ENCODE measurements at regions not wholly inside any gene's neighbourhood (a gene's known extent, or its start where the extent isn't known, plus 50 kb on each side); places are given as distances from the start of the nearest gene placed in this dataset.

DNA sequence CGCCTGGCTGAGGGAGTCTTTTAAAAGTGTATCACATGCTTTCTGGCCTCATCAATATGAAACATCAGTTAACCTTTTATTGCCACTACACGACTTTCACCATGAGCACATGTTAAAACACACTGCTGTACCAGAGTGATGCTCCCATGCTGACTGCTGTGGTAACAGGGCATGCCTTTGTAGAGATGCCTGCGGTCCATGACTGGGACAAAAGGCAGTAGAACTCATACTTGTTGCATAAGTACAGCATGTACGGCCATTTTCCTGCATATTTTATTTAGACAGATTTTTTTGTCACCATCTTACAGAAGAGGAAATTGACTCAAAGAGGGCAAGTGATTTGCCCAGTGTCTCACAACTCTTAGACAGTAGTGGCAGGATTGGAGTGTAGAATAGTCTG, 105.7 kb upstream of the ADAMTSL1 start:
- H3K36me3 ChIP-seq (ENCODE audit: control insufficient read depth, insufficient read depth, low read length): no peaks in the 10 kb centered on the region
- H3K4me1 ChIP-seq: no peaks in the 10 kb centered on the region
- H3K36me3 Mint-ChIP-seq (ENCODE audit: insufficient read depth, unreplicated experiment): no peaks in the 10 kb centered on the region
- ChIA-PET POLR2A (no interaction called here), CTCF (no interaction called here)
- H3K4me3 Mint-ChIP-seq (ENCODE audit: unreplicated experiment): no peak overlapping the region
- no peaks in the 10 kb centered on the region for H3K9me3 Mint-ChIP-seq (ENCODE audit: unreplicated experiment)
- H3K4me3 ChIP-seq (ENCODE audit: low read depth, low read length): no peak overlapping the region
- no peak overlapping the region for H3K27ac Mint-ChIP-seq (ENCODE audit: unreplicated experiment)
- no peak for DNase-seq
- H3K27me3 ChIP-seq (replicated peaks; ENCODE audit: control insufficient read depth, insufficient read depth, low read length): no peaks in the 10 kb centered on the region
- BruUV-seq (replicated peaks): no TSS peak
- intact Hi-C loops (cut with micrococcal nuclease; ENCODE audit: unreplicated experiment): no loop called here
- H3K9me3 ChIP-seq: no peaks in the 10 kb centered on the region
- H3K4me1 Mint-ChIP-seq (ENCODE audit: low read depth, unreplicated experiment): no peaks in the 10 kb centered on the region
- TF ChIP-seq, protein P1, sequence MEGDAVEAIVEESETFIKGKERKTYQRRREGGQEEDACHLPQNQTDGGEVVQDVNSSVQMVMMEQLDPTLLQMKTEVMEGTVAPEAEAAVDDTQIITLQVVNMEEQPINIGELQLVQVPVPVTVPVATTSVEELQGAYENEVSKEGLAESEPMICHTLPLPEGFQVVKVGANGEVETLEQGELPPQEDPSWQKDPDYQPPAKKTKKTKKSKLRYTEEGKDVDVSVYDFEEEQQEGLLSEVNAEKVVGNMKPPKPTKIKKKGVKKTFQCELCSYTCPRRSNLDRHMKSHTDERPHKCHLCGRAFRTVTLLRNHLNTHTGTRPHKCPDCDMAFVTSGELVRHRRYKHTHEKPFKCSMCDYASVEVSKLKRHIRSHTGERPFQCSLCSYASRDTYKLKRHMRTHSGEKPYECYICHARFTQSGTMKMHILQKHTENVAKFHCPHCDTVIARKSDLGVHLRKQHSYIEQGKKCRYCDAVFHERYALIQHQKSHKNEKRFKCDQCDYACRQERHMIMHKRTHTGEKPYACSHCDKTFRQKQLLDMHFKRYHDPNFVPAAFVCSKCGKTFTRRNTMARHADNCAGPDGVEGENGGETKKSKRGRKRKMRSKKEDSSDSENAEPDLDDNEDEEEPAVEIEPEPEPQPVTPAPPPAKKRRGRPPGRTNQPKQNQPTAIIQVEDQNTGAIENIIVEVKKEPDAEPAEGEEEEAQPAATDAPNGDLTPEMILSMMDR (IDR thresholded peaks at IDR 0.05; ENCODE audit: insufficient read depth in 1 of 2, low read depth in 1 of 2, low read length in 1 of 2, severe bottlenecking in 1 of 2, unreplicated experiment in 1 of 2): no peak
- no peaks in the 10 kb centered on the region for H3K27me3 Mint-ChIP-seq (ENCODE audit: insufficient read depth, unreplicated experiment)

DNA sequence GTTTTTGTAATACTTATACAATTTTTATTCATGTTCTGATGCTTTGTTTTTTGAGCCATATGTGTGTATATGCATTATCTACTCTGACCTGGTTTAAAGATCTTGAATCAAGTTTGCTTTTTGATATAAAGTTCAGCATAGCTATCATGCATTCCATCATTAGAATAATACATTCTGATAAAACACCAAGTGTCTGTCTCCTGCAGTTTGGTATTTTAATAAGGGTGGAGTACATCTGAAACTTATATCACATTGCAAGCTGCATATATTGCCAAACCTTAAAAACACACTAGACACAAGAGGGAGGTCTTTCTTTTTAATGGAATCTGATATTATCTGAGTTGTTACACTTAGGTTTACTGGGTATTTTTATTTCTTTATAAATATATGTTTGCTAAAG, 102.8 kb upstream of the ADAMTSL1 start:
- ChIA-PET POLR2A (no interaction called here), CTCF (no interaction called here)
- TF ChIP-seq, protein P1 (IDR thresholded peaks at IDR 0.05; ENCODE audit: insufficient read depth in 1 of 2, low read depth in 1 of 2, low read length in 1 of 2, severe bottlenecking in 1 of 2, unreplicated experiment in 1 of 2): no peak
- Mint-ChIP-seq H3K4me1 (ENCODE audit: low read depth, unreplicated experiment) (no peaks in the 10 kb centered on the region), H3K9me3 (ENCODE audit: unreplicated experiment) (peaks cover 5% of the 10 kb centered on the region), H3K36me3 (ENCODE audit: insufficient read depth, unreplicated experiment) (no peaks in the 10 kb centered on the region), H3K4me3 (ENCODE audit: unreplicated experiment) (no peak overlapping the region), H3K27me3 (ENCODE audit: insufficient read depth, unreplicated experiment) (no peaks in the 10 kb centered on the region), H3K27ac (ENCODE audit: unreplicated experiment) (no peak overlapping the region)
- H3K4me3 ChIP-seq (ENCODE audit: low read depth, low read length): no peak overlapping the region
- H3K36me3 ChIP-seq (ENCODE audit: control insufficient read depth, insufficient read depth, low read length): no peaks in the 10 kb centered on the region
- no peaks in the 10 kb centered on the region for H3K27me3 ChIP-seq (replicated peaks; ENCODE audit: control insufficient read depth, insufficient read depth, low read length)
- intact Hi-C loops (cut with micrococcal nuclease; ENCODE audit: unreplicated experiment): no loop called here
- H3K9me3 ChIP-seq: no peaks in the 10 kb centered on the region
- BruUV-seq (replicated peaks): no TSS peak
- H3K4me1 ChIP-seq: no peaks in the 10 kb centered on the region
- DNase-seq: no peak

- Mint-ChIP-seq H3K4me1 (ENCODE audit: low read depth, unreplicated experiment) (no peaks in the 10 kb centered on the region), H3K27ac (ENCODE audit: unreplicated experiment) (no peak overlapping the region), H3K36me3 (ENCODE audit: insufficient read depth, unreplicated experiment) (no peaks in the 10 kb centered on the region), H3K4me3 (ENCODE audit: unreplicated experiment) (no peak overlapping the region), H3K27me3 (ENCODE audit: insufficient read depth, unreplicated experiment) (no peaks in the 10 kb centered on the region), H3K9me3 (ENCODE audit: unreplicated experiment) (peaks cover 9% of the 10 kb centered on the region)
- no TSS peak for BruUV-seq (replicated peaks)
- intact Hi-C loops (cut with micrococcal nuclease; ENCODE audit: unreplicated experiment): no loop called here
- Histone ChIP-seq H3K4me3 (ENCODE audit: low read depth, low read length) (no peak overlapping the region), H3K36me3 (ENCODE audit: control insufficient read depth, insufficient read depth, low read length) (no peaks in the 10 kb centered on the region), H3K27me3 (replicated peaks; ENCODE audit: control insufficient read depth, insufficient read depth, low read length) (no peaks in the 10 kb centered on the region), H3K4me1 (no peaks in the 10 kb centered on the region), H3K9me3 (no peaks in the 10 kb centered on the region)
- DNase-seq: no peak
- ChIA-PET POLR2A (no interaction called here), CTCF (no interaction called here)
- TF ChIP-seq, protein P1 (IDR thresholded peaks at IDR 0.05; ENCODE audit: insufficient read depth in 1 of 2, low read depth in 1 of 2, low read length in 1 of 2, severe bottlenecking in 1 of 2, unreplicated experiment in 1 of 2): no peak
Measured at GRCh38 chr9:18371621-18372020, 102.3 kb upstream of the ADAMTSL1 start.
